Liver (tissue), 8 donors: ENCODE measurements at regions not wholly inside any gene's neighbourhood (a gene's known extent, or its start where the extent isn't known, plus 50 kb on each side); places are given as distances from the start of the nearest gene placed in this dataset.

Source experiments
- DNase-seq: peaks from one replicate; pipeline ENCODE4 v3.0.0-alpha.2; 2017; ENCODE audit warnings: low spot score
- H3K27ac ChIP-seq, 2 donors: one replicate each; pipeline ENCODE4 v1.7.0; 2013; ENCODE audit warnings: inconsistent platforms in 2 of 2, low read length in 2 of 2, control low read depth in 1 of 2, low read depth in 1 of 2, mild to moderate bottlenecking in 1 of 2
- H3K27me3 ChIP-seq, 4 donors: one replicate each; pipeline versions ENCODE4 v1.6.1 to v1.7.0; 2013; ENCODE audit warnings: low read length in 3 of 4, inconsistent platforms in 1 of 4, mild to moderate bottlenecking in 1 of 4, moderate library complexity in 1 of 4; ENCODE audit not compliant: control insufficient read depth in 4 of 4, insufficient read depth in 4 of 4
- H3K36me3 ChIP-seq, 4 donors: one replicate each; pipeline versions ENCODE4 v1.6.1 to v1.7.0; 2013; ENCODE audit warnings: low read length in 3 of 4, mild to moderate bottlenecking in 3 of 4, low read depth in 1 of 4, moderate library complexity in 1 of 4; ENCODE audit not compliant: control insufficient read depth in 4 of 4, insufficient read depth in 3 of 4
- H3K4me1 ChIP-seq, 4 donors: one replicate each; pipeline versions ENCODE4 v1.6.1 to v1.7.0; 2013; ENCODE audit warnings: low read length in 3 of 4, mild to moderate bottlenecking in 3 of 4, moderate library complexity in 1 of 4; ENCODE audit not compliant: control insufficient read depth in 4 of 4, insufficient read depth in 4 of 4
- H3K4me3 ChIP-seq, 3 donors: one replicate each; pipeline versions ENCODE4 v1.6.1 to v1.7.0; 2013; ENCODE audit warnings: low read length in 3 of 3, control low read depth in 1 of 3, low read depth in 1 of 3, mild to moderate bottlenecking in 1 of 3
- H3K9ac ChIP-seq, 2 donors: one replicate each; pipeline ENCODE4 v1.7.0; 2013; ENCODE audit warnings: low read length in 2 of 2, mild to moderate bottlenecking in 2 of 2, moderate library complexity in 2 of 2, control low read depth in 1 of 2, low read depth in 1 of 2
- H3K9me3 ChIP-seq, 4 donors: one replicate each; pipeline versions ENCODE4 v1.6.1 to v1.7.0; 2013; ENCODE audit warnings: low read length in 3 of 4; ENCODE audit not compliant: control insufficient read depth in 4 of 4
- EGR1 ChIP-seq, 2 donors: IDR thresholded peaks; 2 replicates each; pipeline ENCODE4 v1.6.1; 2016 to 2018; ENCODE audit warnings: antibody characterized with exemption in 2 of 2, low read depth in 2 of 2
- FOXA2 ChIP-seq: IDR thresholded peaks from 2 replicates; pipeline ENCODE4 v1.6.1; 2016; ENCODE audit warnings: antibody characterized with exemption
- HNF4A ChIP-seq, 2 donors: conservative IDR thresholded peaks; 2 replicates each; pipeline ENCODE4 v1.6.1; 2016; ENCODE audit warnings: antibody characterized with exemption in 2 of 2, mild to moderate bottlenecking in 2 of 2
- HNF4G ChIP-seq: IDR thresholded peaks from 2 replicates; pipeline ENCODE4 v1.6.1; 2016; ENCODE audit warnings: antibody characterized with exemption
- RAD21 ChIP-seq, 2 donors: IDR thresholded peaks; 2 replicates each; pipeline ENCODE4 v1.6.1; 2016; ENCODE audit warnings: antibody characterized with exemption in 2 of 2, mild to moderate bottlenecking in 2 of 2
- RXRA ChIP-seq, 2 donors: IDR thresholded peaks; 2 replicates each; pipeline ENCODE4 v1.6.1; 2017 to 2018; ENCODE audit warnings: antibody characterized with exemption in 2 of 2, mild to moderate bottlenecking in 1 of 2
- TAF1 ChIP-seq: conservative IDR thresholded peaks from 2 replicates; pipeline ENCODE4 v1.6.1; 2016; ENCODE audit warnings: antibody characterized with exemption, mild to moderate bottlenecking
- WGBS: extraction: QIAGEN DNeasy Blood & Tissue Kit; methylation state at CpG from one replicate; pipeline ENCODE4 v1.1.7; 2013; 5-methylcytosine and 5-hydroxymethylcytosine counted together
- TF ChIP-seq, protein P1 (sequence below): IDR thresholded peaks from 2 replicates; pipeline ENCODE4 v1.6.1; 2016; ENCODE audit warnings: antibody characterized with exemption, mild to moderate bottlenecking
- TF ChIP-seq, protein P2 (sequence below): IDR thresholded peaks from 2 replicates; pipeline ENCODE4 v1.6.1; 2016; ENCODE audit warnings: antibody characterized with exemption
- TF ChIP-seq, protein P3 (sequence below): fragments of 150-350 bp; IDR thresholded peaks from 2 replicates; pipeline ENCODE4 v1.5.1; 2017; ENCODE audit warnings: improper control_type of control experiment, low read depth, low read length; ENCODE audit not compliant: missing input control
- donor health status: healthy.
- donor health status: healthy.
- donor health status: healthy.
- donor health status: healthy.
- donor health status: healthy.

DNA sequence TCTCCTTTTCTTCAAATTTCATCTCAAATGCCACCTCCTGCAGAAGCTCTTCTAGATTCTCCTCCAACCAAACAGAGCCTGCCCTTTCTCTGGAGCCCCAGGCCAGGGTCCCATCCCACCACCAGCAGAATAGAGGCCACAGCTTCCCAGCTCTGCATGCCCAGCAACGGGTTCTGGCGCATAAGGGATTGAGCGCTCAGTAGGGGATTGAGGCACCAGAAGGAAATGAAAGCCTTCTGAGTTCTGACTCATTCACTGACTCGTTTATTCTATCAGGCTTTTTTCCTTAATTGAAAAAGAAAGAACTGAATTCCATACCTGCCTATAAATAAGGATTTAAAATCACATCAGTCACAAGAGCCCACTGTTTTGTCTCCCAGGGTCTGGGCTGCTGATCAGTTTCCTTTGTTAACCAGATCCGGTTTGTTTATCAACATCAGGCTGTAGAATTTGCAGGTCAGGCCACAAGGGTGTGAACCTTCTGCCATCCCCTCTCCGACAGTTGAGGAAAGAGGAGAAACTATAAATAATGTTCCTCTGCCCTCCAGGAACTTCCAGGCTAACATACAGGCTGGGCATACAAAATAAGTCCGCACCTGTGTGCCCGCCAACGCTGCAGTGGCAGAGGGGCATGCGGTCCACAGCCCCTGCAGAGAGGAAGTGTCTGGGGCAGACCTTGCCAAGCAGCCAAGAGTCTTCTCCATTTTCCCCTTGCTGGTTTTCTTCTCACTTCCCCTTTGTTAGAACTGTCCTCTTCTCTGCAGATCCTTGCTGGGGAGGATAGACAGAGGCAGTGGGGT is 63.5 kb upstream of the PRDM11 start:
- no peak overlapping the region for H3K9ac ChIP-seq
- 44% methylated on average over 10 of the region's 10 CpGs for WGBS
- no peak overlapping the region for H3K27ac ChIP-seq
- H3K9me3 ChIP-seq = no peaks in the 10 kb centered on the region
- H3K27me3 ChIP-seq = peaks cover 0 to 11% (median 0%) of the 10 kb centered on the region in 4 donors
- no peak overlapping the region for H3K4me3 ChIP-seq
- no peak for TF ChIP-seq HNF4A (conservative IDR thresholded peaks at IDR 0.05)
- no peak for TF ChIP-seq HNF4G
- TF ChIP-seq, protein P1, sequence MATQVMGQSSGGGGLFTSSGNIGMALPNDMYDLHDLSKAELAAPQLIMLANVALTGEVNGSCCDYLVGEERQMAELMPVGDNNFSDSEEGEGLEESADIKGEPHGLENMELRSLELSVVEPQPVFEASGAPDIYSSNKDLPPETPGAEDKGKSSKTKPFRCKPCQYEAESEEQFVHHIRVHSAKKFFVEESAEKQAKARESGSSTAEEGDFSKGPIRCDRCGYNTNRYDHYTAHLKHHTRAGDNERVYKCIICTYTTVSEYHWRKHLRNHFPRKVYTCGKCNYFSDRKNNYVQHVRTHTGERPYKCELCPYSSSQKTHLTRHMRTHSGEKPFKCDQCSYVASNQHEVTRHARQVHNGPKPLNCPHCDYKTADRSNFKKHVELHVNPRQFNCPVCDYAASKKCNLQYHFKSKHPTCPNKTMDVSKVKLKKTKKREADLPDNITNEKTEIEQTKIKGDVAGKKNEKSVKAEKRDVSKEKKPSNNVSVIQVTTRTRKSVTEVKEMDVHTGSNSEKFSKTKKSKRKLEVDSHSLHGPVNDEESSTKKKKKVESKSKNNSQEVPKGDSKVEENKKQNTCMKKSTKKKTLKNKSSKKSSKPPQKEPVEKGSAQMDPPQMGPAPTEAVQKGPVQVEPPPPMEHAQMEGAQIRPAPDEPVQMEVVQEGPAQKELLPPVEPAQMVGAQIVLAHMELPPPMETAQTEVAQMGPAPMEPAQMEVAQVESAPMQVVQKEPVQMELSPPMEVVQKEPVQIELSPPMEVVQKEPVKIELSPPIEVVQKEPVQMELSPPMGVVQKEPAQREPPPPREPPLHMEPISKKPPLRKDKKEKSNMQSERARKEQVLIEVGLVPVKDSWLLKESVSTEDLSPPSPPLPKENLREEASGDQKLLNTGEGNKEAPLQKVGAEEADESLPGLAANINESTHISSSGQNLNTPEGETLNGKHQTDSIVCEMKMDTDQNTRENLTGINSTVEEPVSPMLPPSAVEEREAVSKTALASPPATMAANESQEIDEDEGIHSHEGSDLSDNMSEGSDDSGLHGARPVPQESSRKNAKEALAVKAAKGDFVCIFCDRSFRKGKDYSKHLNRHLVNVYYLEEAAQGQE = no peak
- no peak for TF ChIP-seq FOXA2
- no peak for TF ChIP-seq TAF1
- no peak for TF ChIP-seq RAD21 (IDR thresholded peaks at IDR 0.05)
- TF ChIP-seq, protein P2, sequence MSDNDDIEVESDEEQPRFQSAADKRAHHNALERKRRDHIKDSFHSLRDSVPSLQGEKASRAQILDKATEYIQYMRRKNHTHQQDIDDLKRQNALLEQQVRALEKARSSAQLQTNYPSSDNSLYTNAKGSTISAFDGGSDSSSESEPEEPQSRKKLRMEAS = no peak
- no peak for TF ChIP-seq RXRA (IDR thresholded peaks at IDR 0.05)
- no peak for TF ChIP-seq EGR1 (IDR thresholded peaks at IDR 0.05; ENCODE audit: low read depth in 2 of 2)
- TF ChIP-seq, protein P3, sequence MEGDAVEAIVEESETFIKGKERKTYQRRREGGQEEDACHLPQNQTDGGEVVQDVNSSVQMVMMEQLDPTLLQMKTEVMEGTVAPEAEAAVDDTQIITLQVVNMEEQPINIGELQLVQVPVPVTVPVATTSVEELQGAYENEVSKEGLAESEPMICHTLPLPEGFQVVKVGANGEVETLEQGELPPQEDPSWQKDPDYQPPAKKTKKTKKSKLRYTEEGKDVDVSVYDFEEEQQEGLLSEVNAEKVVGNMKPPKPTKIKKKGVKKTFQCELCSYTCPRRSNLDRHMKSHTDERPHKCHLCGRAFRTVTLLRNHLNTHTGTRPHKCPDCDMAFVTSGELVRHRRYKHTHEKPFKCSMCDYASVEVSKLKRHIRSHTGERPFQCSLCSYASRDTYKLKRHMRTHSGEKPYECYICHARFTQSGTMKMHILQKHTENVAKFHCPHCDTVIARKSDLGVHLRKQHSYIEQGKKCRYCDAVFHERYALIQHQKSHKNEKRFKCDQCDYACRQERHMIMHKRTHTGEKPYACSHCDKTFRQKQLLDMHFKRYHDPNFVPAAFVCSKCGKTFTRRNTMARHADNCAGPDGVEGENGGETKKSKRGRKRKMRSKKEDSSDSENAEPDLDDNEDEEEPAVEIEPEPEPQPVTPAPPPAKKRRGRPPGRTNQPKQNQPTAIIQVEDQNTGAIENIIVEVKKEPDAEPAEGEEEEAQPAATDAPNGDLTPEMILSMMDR = no peak
- no peaks in the 10 kb centered on the region for H3K36me3 ChIP-seq
- H3K4me1 ChIP-seq = peaks cover 0 to 9% (median 4%) of the 10 kb centered on the region in 4 donors
- no peak for DNase-seq

DNA sequence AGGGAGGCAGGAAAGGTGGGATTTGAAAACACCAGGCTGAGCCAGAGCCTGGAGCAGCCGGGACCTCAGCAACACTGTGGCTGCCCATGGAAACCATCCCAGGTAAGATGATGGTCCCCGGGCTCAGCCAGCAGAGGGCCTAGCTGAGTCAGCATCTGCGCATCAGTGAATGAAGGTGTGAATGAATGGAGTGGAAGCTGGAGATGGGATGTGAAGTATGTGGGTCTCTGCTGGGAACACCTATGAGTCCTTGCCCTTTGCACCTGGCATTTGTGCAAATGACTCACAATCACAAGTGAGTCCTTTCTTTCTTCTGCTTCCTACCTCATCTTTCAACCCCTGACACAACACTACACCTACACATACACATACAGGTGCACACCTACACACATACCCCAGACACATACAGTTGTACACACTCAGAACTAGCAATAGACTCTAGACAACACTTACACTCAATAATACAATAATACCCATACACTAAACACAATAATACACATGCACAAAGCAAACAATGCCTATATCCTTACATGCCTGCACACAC is 62.8 kb upstream of the PRDM11 start:
- no peaks in the 10 kb centered on the region for H3K9me3 ChIP-seq
- no peak overlapping the region for H3K4me3 ChIP-seq
- TF ChIP-seq, protein P1 = no peak
- peak in 1 of 2 donors; percentile 36 for TF ChIP-seq RAD21 (IDR thresholded peaks at IDR 0.05)
- no peak overlapping the region for H3K27ac ChIP-seq
- no peak for DNase-seq
- WGBS = 31% methylated on average over 3 of the region's 3 CpGs
- peaks cover 0 to 11% (median 0%) of the 10 kb centered on the region in 4 donors for H3K27me3 ChIP-seq
- H3K36me3 ChIP-seq = no peaks in the 10 kb centered on the region
- no peak overlapping the region for H3K9ac ChIP-seq
- peaks cover 0 to 9% (median 4%) of the 10 kb centered on the region in 4 donors for H3K4me1 ChIP-seq
